ENCODE measurements at regions not wholly inside any gene's neighbourhood (a gene's known extent, or its start where the extent isn't known, plus 50 kb on each side); places are given as distances from the start of the nearest gene placed in this dataset.

DNA sequence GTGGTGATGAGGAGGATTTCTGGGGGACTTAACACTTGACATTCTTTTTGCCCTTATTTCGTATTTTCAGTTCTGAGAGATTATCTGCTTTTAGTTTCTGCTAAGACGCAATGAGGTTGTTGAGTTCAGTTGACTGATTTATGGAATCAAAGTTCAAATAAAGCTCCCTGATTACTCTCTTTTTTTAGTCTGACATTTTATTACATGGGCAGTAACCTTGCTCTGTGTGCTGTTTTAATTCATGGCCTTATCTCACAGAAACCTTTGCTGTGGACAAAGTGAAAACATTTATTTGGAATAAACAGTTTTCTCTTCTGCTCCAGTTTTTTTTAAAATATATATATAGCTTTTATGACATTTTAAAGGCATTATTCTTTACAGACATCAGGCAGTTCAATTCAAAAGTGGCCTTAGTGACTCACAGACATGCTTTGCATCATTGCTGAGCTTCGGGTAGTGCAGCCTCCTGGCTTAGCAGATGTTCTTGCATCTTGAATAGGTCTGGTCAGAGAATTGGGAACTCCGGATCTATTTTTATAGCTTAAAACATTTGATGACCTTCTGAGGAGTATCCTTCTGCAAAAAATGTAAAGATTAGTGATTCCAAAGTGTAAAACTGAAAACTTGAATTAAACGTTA is 162.9 kb downstream of the FAM170A start:
- H3K4me3 ChIP-seq (ENCODE audit: low read depth, low read length), result no peak overlapping the region
- no peak for DNase-seq (ENCODE audit: low read depth)
- TF ChIP-seq, protein P1, sequence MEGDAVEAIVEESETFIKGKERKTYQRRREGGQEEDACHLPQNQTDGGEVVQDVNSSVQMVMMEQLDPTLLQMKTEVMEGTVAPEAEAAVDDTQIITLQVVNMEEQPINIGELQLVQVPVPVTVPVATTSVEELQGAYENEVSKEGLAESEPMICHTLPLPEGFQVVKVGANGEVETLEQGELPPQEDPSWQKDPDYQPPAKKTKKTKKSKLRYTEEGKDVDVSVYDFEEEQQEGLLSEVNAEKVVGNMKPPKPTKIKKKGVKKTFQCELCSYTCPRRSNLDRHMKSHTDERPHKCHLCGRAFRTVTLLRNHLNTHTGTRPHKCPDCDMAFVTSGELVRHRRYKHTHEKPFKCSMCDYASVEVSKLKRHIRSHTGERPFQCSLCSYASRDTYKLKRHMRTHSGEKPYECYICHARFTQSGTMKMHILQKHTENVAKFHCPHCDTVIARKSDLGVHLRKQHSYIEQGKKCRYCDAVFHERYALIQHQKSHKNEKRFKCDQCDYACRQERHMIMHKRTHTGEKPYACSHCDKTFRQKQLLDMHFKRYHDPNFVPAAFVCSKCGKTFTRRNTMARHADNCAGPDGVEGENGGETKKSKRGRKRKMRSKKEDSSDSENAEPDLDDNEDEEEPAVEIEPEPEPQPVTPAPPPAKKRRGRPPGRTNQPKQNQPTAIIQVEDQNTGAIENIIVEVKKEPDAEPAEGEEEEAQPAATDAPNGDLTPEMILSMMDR (conservative IDR thresholded peaks at IDR 0.05; ENCODE audit: low read depth, low read length), result no peak

DNA sequence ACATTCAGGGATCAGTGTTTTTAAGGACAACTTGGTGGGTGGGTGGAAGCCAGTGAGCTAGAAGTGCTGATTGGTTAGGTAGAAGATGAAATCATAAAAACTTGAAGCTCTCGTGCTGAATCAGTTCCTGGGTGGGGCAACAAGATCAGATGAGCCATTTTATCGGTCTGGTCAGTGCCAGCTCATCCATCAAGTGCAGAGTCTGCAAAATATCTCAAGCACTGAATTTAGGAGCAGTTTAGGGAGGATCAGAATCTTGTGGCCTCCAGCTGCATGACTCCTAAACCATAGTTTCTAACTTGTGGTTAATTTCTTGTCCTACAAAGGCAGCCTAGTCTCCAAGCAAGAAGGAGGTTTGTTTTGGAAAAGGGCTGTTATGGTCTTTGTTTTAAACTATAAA is 166.4 kb downstream of the FAM170A start:
- no peak for DNase-seq (ENCODE audit: low read depth)
- H3K4me3 ChIP-seq (ENCODE audit: low read depth, low read length), result no peak overlapping the region
- TF ChIP-seq, protein P1 (conservative IDR thresholded peaks at IDR 0.05; ENCODE audit: low read depth, low read length), result no peak

DNA sequence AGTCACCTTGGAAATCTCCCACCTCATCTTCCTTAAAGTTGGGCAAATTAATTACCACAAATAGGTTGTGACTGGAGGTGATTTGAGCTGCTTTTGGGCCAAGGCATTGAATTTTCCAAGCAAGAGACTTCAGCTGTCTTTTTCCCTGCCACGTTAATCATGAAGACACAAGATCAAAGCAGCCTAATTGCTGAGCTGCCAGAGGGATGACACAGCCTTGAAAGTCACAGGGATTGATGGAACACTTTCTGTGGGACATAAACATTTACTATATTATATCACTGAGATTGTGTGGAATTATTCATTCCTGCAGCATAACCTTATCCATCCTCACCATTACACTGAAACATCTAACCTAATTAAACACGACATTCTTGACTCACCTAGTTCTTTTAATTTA is 172.2 kb downstream of the FAM170A start:
- no peak for DNase-seq (ENCODE audit: low read depth)
- TF ChIP-seq, protein P1 (conservative IDR thresholded peaks at IDR 0.05; ENCODE audit: low read depth, low read length), result no peak
- H3K4me3 ChIP-seq (ENCODE audit: low read depth, low read length), result no peak overlapping the region

DNA sequence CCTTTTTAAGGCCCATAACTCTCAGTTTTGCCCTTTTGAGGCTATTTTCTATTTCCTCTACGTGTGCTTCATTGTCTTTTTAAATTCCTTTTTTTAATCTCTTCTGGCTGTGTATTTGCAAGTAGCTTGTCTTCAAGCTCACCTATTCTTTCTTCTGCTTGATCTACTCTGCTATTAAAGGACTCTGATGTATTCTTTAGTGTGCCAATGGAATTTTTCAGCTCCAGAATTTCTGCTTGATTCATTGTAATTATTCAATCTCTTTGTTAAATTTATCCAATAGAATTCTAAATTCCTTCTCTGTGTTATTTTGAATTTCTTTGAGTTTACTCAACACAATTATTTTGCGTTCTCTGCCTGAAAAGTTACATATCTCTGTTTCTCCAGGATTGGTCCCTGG is 178.7 kb downstream of the FAM170A start:
- TF ChIP-seq, protein P1 (conservative IDR thresholded peaks at IDR 0.05; ENCODE audit: low read depth, low read length), result no peak
- DNase-seq (ENCODE audit: low read depth), result no peak
- no peak overlapping the region for H3K4me3 ChIP-seq (ENCODE audit: low read depth, low read length)

DNA sequence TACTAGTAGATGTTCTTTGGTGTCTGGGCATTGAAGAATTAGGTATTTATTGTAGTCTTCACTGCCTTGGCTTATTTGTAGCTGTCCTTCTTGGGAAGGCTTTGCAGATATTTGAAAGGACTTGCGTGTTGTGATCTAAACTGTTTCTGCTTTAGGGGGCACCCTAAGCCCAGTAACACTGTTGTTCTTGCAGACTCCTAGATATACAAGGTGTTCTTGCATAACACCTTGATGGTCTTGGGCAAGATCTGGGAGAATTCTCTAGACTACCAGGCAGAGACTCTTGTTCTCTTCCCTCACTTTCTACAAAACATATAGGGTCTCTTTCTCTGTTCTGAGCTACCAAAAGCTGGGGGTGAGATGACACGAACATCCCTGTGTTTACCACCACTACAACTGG is 179.1 kb downstream of the FAM170A start:
- TF ChIP-seq, protein P1 (conservative IDR thresholded peaks at IDR 0.05; ENCODE audit: low read depth, low read length), result no peak

DNA sequence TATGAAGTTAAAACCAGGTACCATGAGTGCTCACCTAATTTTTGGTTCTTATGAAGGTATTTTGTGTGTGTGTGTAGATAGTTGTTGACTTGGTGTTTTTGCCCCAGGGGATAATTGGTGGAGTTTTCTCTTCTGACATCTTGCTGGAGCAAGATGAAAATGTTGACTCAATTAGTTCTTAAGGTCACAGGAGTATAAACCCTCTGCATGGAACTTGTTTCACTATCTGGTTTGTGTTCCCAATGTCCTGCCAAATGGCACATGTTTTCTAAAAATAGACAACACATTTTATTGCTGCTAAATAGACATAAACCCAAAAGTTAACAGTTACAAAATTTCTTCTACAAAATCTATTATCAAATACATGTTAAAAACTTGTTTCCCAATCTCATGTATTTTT is 180.9 kb downstream of the FAM170A start:
- no peak for DNase-seq (ENCODE audit: low read depth)
- TF ChIP-seq, protein P1 (conservative IDR thresholded peaks at IDR 0.05; ENCODE audit: low read depth, low read length), result no peak
- no peak overlapping the region for H3K4me3 ChIP-seq (ENCODE audit: low read depth, low read length)

More for the DNA sequence above, 179.1 kb downstream of the FAM170A start:
- H3K4me3 ChIP-seq (ENCODE audit: low read depth, low read length), result no peak overlapping the region
- no peak for DNase-seq (ENCODE audit: low read depth)

DNA sequence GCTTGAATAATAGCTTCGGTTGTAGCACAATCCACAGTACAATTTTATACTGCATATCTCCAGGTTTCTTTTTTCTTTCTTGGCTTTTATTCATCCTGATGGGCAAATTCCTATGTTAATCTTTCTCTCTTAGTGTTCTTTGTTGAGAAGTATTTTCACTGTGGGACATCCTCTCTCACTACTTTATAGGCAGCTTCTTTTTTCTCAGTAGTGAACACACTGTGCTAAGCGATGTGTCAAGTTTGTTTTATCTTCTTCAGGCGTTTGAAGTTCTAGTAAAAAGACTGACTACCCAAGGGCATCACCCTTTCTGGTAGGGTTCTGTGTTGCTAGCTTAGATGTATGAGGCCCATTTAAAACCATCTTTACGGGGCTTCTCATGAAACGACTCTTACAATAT is 182.1 kb downstream of the FAM170A start:
- TF ChIP-seq, protein P1 (conservative IDR thresholded peaks at IDR 0.05; ENCODE audit: low read depth, low read length), result no peak
- no peak for DNase-seq (ENCODE audit: low read depth)

More for the DNA sequence above, 182.1 kb downstream of the FAM170A start:
- no peak overlapping the region for H3K4me3 ChIP-seq (ENCODE audit: low read depth, low read length)
